AML-193 (cell line): ENCODE measurements at regions not wholly inside any gene's neighbourhood (a gene's known extent, or its start where the extent isn't known, plus 50 kb on each side); places are given as distances from the start of the nearest gene placed in this dataset.

Experiments used
- DNase-seq, 2 experiments: peaks; one replicate each; lab custom pipeline; 2025; lab: John Stamatoyannopoulos, UW

- no peak for DNase-seq
Observed at GRCh38 chr2:217231724-217232123, 371.9 kb upstream of the TNP1 start.

GRCh38 chr2:217231212-217231611 is 371.3 kb upstream of the TNP1 start:
- DNase-seq = no peak

DNA sequence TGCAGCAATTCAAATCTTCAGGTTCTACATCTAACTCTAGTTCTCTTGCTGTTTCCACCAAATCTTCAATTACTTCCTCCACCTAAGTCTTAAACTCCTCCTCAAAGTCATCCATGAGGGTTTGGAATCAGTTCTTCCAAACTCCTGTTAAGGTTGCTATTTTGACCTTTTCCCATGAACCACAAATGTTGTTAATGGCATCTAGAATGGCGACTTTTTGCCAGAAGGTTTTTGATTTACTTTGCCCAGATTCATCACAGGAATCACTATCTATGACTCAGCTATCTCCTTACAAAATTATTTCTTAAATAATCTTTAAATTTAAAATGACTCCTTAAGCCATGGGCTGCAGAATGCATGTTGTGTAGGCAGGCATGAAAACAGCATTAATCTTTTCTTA is 368.9 kb upstream of the TNP1 start:
- DNase-seq = no peak

GRCh38 chr2:217227794-217228193 is 367.9 kb upstream of the TNP1 start:
- no peak for DNase-seq

- DNase-seq = no peak
Observed at GRCh38 chr2:217225596-217225995, 365.7 kb upstream of the TNP1 start.

GRCh38 chr2:217223222-217223930 is 363.5 kb upstream of the TNP1 start:
- peak; percentile 90 for DNase-seq

GRCh38 chr2:217222309-217222910 is 362.5 kb upstream of the TNP1 start:
- peak; percentile 80 to 83 for DNase-seq

- peak; percentile 33 to 39 for DNase-seq
Observed at GRCh38 chr2:217220228-217221013, 360.6 kb upstream of the TNP1 start.

GRCh38 chr2:217219164-217219520 is 359.3 kb upstream of the TNP1 start:
- no peak for DNase-seq

GRCh38 chr2:217218269-217219163 is 358.7 kb upstream of the TNP1 start:
- DNase-seq = peak; percentile 54 to 64

GRCh38 chr2:217216982-217217381 is 357.1 kb upstream of the TNP1 start:
- DNase-seq = no peak

- DNase-seq = no peak
Observed at GRCh38 chr2:217216316-217216715, 356.5 kb upstream of the TNP1 start.

- no peak for DNase-seq
Observed at GRCh38 chr2:217215877-217216276, 356.0 kb upstream of the TNP1 start.

DNA sequence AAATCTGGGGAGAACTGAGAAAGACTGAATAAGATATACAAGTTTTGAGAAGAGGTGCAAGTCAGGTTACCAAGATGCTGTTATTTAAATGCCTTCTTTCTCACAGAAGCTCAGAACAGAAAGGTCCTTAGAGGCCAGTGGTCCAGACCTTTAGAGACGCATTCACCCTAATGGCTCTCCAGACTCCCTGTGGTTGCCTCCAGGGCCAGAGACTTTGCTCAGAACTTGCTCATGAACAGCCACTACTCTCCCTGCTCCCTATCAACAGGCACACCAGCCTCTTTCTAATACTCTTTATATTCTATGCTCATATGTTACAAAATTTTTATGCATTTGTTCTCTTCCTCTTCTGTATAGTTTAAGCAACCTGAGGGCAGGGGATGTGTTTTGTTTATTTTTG is 349.0 kb upstream of the TNP1 start:
- DNase-seq = no peak

GRCh38 chr2:217207699-217208010 is 347.8 kb upstream of the TNP1 start:
- no peak for DNase-seq

DNA sequence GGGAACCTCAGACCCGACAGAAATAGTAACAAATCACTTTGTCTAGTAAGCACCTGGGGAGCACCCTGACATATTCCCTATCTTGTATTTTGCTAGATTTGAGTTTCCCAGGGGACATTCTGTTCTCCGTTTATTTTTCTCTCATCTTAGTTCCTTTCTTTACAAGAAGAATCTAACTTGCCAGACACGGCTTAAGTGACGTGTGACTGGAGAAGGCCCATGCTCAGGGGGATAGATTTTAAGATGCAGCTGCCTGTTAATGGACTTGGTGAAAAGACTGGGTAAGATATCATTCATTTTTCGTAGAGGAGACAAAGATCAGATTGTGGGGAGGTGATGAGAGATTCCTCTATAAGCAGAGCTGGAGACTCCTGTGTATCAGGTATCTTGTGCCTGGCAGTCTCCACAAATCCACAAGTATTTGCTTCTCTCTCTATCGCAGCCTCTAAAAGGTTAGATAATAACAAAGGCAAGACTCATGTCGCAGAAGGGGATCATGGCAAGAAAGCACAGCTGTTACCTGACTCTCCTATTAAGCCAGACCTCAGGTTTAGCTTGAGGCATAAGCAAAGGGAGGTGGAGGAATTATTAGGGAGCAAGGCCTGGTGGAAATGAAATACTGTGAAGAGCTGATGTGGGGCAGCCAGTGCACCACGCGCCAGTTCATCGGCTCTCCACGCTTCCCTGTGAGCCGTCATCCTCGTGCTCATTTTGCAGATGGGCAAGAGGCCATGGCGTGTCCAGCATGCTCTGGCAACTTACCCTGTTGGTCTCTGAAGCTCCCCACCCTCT is 347.2 kb upstream of the TNP1 start:
- DNase-seq = no peak

GRCh38 chr2:217206016-217206725 is 346.3 kb upstream of the TNP1 start:
- no peak for DNase-seq

DNA sequence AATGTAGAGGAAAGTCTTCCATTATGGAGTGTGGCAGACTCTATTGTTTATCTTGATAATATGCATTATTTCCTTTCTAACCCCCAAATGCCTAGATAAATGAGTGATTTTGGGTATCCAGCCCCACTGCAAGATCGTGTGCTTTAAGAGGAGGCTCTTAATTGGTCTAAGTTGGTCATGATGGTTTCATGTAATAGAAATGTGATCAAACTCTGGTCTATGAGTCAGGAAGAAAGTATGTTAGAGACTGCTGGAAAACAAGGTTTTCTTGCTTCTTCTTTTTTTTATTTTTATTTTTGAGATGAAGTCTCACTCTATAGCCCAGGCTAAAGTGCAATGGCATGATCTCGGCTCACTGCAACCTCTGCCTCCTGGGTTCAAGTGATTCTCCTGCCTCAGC is 344.5 kb upstream of the TNP1 start:
- no peak for DNase-seq

- DNase-seq = no peak
Observed at GRCh38 chr2:217203086-217203485, 343.2 kb upstream of the TNP1 start.

DNA sequence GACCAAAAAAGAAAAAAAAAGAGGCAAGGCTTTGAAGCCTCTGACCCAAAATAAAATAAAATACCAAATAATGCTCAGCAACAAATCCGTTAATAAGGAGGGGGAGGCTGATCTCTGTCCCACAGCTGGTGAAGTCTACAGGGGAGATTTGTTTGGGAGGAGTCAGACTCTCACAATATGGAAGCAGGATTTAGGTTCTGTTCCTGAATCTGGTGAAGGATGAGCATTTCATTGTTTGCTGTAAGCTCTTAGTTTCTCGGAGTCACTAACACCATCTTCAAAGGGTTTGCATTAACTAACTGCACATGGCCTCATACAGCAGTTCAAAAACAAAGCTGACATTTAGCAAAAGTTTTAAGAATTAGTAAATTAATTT is 339.4 kb upstream of the TNP1 start:
- DNase-seq = no peak
